Retinal pigment epithelial cell (primary cell): ENCODE measurements at regions not wholly inside any gene's neighbourhood (a gene's known extent, or its start where the extent isn't known, plus 50 kb on each side); places are given as distances from the start of the nearest gene placed in this dataset.

Experiments
- DNase-seq: peaks from one replicate; pipeline ENCODE4 v3.0.0-alpha.2; 2010; ENCODE audit warnings: low read depth
- H3K4me3 ChIP-seq: 2 replicates; pipeline ENCODE4 v1.5.1; 2011; ENCODE audit warnings: mild to moderate bottlenecking, low read length, control low read depth, moderate library complexity
- TF ChIP-seq, protein P1 (sequence below): conservative IDR thresholded peaks from 2 replicates; pipeline ENCODE4 v1.5.1; 2011; ENCODE audit warnings: low read depth, low read length, control low read depth, inconsistent platforms

- TF ChIP-seq, protein P1, sequence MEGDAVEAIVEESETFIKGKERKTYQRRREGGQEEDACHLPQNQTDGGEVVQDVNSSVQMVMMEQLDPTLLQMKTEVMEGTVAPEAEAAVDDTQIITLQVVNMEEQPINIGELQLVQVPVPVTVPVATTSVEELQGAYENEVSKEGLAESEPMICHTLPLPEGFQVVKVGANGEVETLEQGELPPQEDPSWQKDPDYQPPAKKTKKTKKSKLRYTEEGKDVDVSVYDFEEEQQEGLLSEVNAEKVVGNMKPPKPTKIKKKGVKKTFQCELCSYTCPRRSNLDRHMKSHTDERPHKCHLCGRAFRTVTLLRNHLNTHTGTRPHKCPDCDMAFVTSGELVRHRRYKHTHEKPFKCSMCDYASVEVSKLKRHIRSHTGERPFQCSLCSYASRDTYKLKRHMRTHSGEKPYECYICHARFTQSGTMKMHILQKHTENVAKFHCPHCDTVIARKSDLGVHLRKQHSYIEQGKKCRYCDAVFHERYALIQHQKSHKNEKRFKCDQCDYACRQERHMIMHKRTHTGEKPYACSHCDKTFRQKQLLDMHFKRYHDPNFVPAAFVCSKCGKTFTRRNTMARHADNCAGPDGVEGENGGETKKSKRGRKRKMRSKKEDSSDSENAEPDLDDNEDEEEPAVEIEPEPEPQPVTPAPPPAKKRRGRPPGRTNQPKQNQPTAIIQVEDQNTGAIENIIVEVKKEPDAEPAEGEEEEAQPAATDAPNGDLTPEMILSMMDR: no peak
- no peak for DNase-seq
Observed at GRCh38 chr2:176854062-176854461, 358.5 kb upstream of the HNRNPA3 start.

DNA sequence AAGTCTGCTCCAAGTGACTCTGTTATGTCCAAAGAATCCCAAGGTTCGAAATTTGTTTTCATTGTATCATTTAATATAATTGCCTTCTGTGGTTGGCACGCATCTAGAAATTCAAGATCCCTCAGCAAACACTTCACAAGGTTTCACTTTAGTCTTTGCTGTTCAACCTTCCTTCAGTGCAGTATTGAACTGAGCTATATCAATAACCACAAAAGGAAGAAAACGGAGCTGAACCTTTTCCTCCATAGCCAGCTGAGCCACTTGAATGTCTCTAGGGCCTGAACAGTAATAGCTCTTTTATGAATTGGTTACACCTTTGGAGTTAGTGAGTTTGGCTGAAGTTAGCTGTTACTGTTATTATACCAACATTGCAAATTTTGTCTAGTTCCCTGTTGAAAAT lies 357.7 kb upstream of the HNRNPA3 start:
- TF ChIP-seq, protein P1: no peak
- no peak for DNase-seq
- no peak overlapping the region for H3K4me3 ChIP-seq

More at GRCh38 chr2:176854062-176854461, 358.5 kb upstream of the HNRNPA3 start:
- no peak overlapping the region for H3K4me3 ChIP-seq

DNA sequence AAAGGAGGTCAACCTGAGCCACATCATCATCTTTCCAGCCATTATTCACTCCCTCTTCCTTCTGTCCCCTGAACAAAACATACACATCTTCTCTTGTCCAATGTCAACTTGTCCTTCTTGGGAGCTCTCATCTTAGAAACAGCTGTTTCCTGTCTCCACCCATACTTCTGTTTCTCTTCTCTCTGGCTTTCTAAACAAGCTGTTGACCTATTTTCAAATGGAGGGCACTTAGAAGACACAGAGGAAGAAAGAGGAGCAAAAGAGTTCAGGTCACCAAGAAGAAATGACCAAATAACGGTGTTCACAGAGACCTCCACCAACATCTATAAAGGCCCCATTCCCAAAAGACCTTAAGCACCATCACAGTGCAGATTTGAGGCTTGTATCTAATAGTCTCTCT lies 355.9 kb upstream of the HNRNPA3 start:
- no peak overlapping the region for H3K4me3 ChIP-seq

GRCh38 chr2:176865336-176865735 lies 347.3 kb upstream of the HNRNPA3 start:
- no peak for DNase-seq
- H3K4me3 ChIP-seq: no peak overlapping the region
- TF ChIP-seq, protein P1: no peak

More for the DNA sequence above, 355.9 kb upstream of the HNRNPA3 start:
- TF ChIP-seq, protein P1: no peak
- no peak for DNase-seq

DNA sequence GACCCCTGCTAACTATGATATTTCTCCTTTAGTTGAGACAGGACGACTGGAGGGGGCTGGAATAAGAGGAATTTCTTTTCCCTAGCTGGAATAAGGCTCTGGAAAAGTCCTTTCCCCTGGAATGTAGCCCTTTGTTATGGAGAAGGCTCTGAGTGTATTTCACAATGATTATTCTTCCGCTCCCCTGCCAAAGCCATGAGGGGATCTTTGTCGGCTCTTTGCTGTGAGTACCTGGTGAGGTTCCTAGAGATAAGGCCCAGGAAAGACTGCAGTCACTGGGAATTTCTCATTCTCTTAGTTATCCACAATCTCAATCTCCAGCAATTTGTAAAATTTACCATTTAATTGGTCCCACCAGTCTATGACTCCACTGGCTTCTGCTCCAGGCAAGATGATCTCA lies 340.2 kb upstream of the HNRNPA3 start:
- no peak overlapping the region for H3K4me3 ChIP-seq
- TF ChIP-seq, protein P1: no peak
- DNase-seq: no peak

- TF ChIP-seq, protein P1: peak; percentile 51
- DNase-seq: no peak
- no peak overlapping the region for H3K4me3 ChIP-seq
Observed at GRCh38 chr2:176873403-176873802, 339.2 kb upstream of the HNRNPA3 start.

GRCh38 chr2:176876493-176877103 lies 336.0 kb upstream of the HNRNPA3 start:
- H3K4me3 ChIP-seq: no peak overlapping the region
- TF ChIP-seq, protein P1: no peak
- DNase-seq: no peak
